Ascending aorta (tissue), 2 donors: ENCODE measurements at regions not wholly inside any gene's neighbourhood (a gene's known extent, or its start where the extent isn't known, plus 50 kb on each side); places are given as distances from the start of the nearest gene placed in this dataset.

Experiments
- DNase-seq, 2 donors: peaks; one replicate each; pipeline ENCODE4 v3.0.0-alpha.2; 2019; ENCODE audit warnings: low spot score in 2 of 2
- H3K27ac ChIP-seq, 2 donors: fragments of 200-600 bp; sonication (generic); one replicate each; pipeline ENCODE4 v1.5.1; 2016 to 2017; ENCODE audit warnings: mild to moderate bottlenecking in 1 of 2
- H3K27me3 ChIP-seq: fragments of 200-600 bp; sonication (generic); one replicate; pipeline ENCODE4 v1.5.1; 2017
- H3K36me3 ChIP-seq, 2 donors: fragments of 200-600 bp; sonication (generic); one replicate each; pipeline ENCODE4 v1.5.1; 2016
- H3K4me1 ChIP-seq, 2 donors: fragments of 200-600 bp; sonication (generic); one replicate each; pipeline ENCODE4 v1.5.1; 2016 to 2017; ENCODE audit warnings: mild to moderate bottlenecking in 1 of 2
- H3K4me3 ChIP-seq, 2 donors: fragments of 200-600 bp; sonication (generic); one replicate each; pipeline ENCODE4 v1.5.1; 2016 to 2017; ENCODE audit warnings: mild to moderate bottlenecking in 1 of 2
- H3K9me3 ChIP-seq, 2 donors: fragments of 200-600 bp; sonication (generic); one replicate each; pipeline ENCODE4 v1.5.1; 2016
- intact Hi-C: fragments of 100-400 bp; cut with DNase I; formaldehyde crosslinking; loops from one replicate; pipeline ENCODE4 v1.15.1; 2023
- TF ChIP-seq, protein P1 (sequence below), 3 experiments: fragments of 200-600 bp in 2 of 3; fragments of 450-650 bp in 1 of 3; sonication (generic) in 2 of 3; IDR thresholded peaks; one replicate each; pipeline ENCODE4 v1.5.1; 2016 to 2019; ENCODE audit warnings: antibody characterized with exemption in 3 of 3, mild to moderate bottlenecking in 1 of 3, moderate library complexity in 1 of 3

DNA sequence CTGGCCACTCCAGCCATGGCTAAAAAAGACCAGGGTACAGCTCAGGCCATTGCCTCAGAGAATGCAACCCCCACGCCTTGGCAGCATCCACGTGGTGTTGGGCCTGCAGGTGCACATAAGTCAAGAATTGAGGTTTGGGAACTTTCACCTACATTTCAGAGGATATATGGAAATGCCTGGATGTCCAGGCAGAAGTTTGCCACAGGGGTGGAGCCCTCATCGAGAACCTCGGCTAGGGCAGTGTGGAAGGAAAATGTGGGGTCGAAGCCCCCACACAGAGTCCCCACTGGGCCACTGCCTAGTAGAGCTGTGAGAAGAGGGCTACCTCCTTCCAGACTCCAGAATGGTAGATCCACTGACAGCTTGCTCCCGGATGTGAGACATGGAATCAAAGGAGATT is 477.3 kb downstream of the LPIN1 start:
- H3K27ac ChIP-seq = no peak overlapping the region
- H3K4me3 ChIP-seq = no peak overlapping the region
- H3K4me1 ChIP-seq = peaks cover 0 to 3% of the 10 kb centered on the region in 2 donors
- TF ChIP-seq, protein P1, sequence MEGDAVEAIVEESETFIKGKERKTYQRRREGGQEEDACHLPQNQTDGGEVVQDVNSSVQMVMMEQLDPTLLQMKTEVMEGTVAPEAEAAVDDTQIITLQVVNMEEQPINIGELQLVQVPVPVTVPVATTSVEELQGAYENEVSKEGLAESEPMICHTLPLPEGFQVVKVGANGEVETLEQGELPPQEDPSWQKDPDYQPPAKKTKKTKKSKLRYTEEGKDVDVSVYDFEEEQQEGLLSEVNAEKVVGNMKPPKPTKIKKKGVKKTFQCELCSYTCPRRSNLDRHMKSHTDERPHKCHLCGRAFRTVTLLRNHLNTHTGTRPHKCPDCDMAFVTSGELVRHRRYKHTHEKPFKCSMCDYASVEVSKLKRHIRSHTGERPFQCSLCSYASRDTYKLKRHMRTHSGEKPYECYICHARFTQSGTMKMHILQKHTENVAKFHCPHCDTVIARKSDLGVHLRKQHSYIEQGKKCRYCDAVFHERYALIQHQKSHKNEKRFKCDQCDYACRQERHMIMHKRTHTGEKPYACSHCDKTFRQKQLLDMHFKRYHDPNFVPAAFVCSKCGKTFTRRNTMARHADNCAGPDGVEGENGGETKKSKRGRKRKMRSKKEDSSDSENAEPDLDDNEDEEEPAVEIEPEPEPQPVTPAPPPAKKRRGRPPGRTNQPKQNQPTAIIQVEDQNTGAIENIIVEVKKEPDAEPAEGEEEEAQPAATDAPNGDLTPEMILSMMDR (IDR thresholded peaks at IDR 0.05) = no peak
- H3K27me3 ChIP-seq = no peaks in the 10 kb centered on the region
- no peak for DNase-seq
- H3K36me3 ChIP-seq = no peaks in the 10 kb centered on the region
- intact Hi-C loops = no loop called here
- H3K9me3 ChIP-seq = peaks cover 5 to 6% of the 10 kb centered on the region in 2 donors

DNA sequence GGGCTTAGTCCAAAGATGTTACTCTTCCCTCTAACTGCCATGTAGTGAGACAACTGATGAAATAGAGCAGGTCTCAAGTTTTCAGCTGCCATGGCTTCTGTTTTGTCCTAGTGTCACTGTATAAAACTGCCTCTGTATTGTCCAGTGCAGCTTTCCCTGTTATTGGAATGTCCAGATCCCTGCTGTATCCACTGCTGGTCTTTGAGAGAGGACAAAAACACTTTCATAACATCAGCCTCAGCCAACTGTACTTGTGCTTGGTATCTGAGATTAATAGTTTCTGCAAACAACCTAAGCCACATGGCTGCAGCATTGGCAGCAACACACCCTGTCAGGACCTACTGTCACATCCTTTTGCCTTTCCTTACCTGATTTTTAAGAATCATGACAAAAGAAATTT is 480.2 kb downstream of the LPIN1 start:
- intact Hi-C loops = no loop called here
- Histone ChIP-seq H3K9me3 (peaks cover 5 to 6% of the 10 kb centered on the region in 2 donors), H3K4me1 (peaks cover 0 to 3% of the 10 kb centered on the region in 2 donors), H3K4me3 (no peak overlapping the region), H3K27ac (no peak overlapping the region), H3K36me3 (no peaks in the 10 kb centered on the region), H3K27me3 (no peaks in the 10 kb centered on the region)
- DNase-seq = no peak
- TF ChIP-seq, protein P1 (IDR thresholded peaks at IDR 0.05) = no peak

DNA sequence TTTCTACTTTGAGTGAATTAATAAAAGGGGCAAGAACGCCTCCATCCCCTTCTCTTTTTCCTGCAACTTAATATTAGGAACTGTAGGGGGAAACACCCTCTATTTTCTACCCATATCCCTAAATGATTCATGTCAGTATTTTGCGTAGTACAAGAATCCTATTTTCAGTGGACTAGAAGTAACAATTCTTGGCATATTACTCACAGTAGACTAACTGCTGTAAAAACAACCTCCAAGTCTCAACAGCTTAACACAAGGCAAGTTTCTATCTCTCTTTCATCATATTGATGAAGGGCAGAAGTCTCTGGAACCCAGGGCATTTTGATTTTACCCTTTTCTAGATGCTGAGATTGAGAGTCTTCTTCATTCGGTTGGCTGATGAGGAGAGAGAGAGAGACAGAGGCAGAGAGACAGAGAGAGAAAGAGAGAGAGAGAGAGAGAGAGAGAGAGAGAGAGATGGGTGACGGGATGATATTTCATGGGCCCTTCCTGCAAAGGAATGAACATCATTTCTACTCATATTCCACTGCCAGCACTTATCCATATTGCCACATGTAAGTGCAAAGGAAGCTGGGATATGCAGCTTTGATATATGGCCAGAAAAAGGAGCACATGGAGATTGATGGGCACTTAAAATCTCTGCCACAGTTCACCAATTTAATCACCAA is 481.6 kb downstream of the LPIN1 start:
- H3K9me3 ChIP-seq = peaks cover 5 to 6% of the 10 kb centered on the region in 2 donors

DNA sequence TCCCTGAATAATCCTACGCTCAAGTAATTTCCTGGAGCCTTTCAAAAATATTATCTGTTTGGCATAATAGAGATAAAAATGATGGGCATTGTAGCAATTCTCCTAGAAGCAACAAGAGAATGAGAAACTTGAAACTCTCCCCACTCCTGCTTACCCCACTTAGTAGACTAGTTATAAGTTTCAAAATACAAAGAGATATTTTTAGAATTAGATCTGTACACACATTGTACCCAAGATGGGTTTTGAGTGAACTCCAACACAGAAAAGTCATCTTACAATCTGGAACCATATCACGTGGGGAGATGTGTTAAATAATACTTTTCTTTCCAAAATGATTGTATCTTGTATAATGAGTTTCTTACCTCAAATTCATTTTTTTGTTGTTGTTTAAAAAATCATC is 484.9 kb downstream of the LPIN1 start:
- TF ChIP-seq, protein P1 (IDR thresholded peaks at IDR 0.05) = no peak
- no peaks in the 10 kb centered on the region for H3K36me3 ChIP-seq
- H3K27me3 ChIP-seq = no peaks in the 10 kb centered on the region
- no peak overlapping the region for H3K27ac ChIP-seq
- no peaks in the 10 kb centered on the region for H3K9me3 ChIP-seq
- DNase-seq = no peak
- H3K4me3 ChIP-seq = no peak overlapping the region
- intact Hi-C loops = no loop called here
- H3K4me1 ChIP-seq = peaks cover 0 to 3% of the 10 kb centered on the region in 2 donors

More for the DNA sequence above, 481.6 kb downstream of the LPIN1 start:
- H3K36me3 ChIP-seq = no peaks in the 10 kb centered on the region
- H3K27ac ChIP-seq = no peak overlapping the region
- TF ChIP-seq, protein P1 (IDR thresholded peaks at IDR 0.05) = no peak
- H3K4me1 ChIP-seq = peaks cover 0 to 3% of the 10 kb centered on the region in 2 donors
- no peak for DNase-seq
- no peak overlapping the region for H3K4me3 ChIP-seq
- intact Hi-C loops = no loop called here
- H3K27me3 ChIP-seq = no peaks in the 10 kb centered on the region

DNA sequence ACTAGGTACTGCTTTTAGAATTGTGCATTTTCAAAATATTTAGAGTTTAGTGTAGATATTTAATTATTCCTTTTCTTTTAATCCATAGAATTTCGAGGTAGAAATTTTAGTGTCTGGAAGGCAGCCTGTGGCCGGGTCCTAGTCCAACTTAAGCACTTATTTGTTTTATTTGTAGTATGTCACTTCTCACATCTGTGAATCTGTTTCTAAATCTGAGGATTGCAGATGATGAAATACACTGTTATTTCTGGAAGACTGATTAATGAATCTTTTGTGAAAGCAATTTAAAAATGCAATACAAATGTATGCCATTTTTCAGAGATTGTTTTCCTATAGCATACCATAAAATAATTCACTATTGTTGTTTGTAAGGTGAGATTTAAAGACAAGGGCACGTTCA is 483.9 kb upstream of the TRIB2 start:
- no peaks in the 10 kb centered on the region for H3K36me3 ChIP-seq
- intact Hi-C loops = no loop called here
- TF ChIP-seq, protein P1 (IDR thresholded peaks at IDR 0.05) = no peak

More for the DNA sequence above, 483.9 kb upstream of the TRIB2 start:
- no peaks in the 10 kb centered on the region for H3K27me3 ChIP-seq
- H3K27ac ChIP-seq = no peak overlapping the region
- H3K4me1 ChIP-seq = peaks cover 0 to 2% of the 10 kb centered on the region in 2 donors
- H3K9me3 ChIP-seq = no peaks in the 10 kb centered on the region
- H3K4me3 ChIP-seq = no peak overlapping the region
- DNase-seq = no peak
